ENCODE measurements at regions not wholly inside any gene's neighbourhood (a gene's known extent, or its start where the extent isn't known, plus 50 kb on each side); places are given as distances from the start of the nearest gene placed in this dataset.

DNA sequence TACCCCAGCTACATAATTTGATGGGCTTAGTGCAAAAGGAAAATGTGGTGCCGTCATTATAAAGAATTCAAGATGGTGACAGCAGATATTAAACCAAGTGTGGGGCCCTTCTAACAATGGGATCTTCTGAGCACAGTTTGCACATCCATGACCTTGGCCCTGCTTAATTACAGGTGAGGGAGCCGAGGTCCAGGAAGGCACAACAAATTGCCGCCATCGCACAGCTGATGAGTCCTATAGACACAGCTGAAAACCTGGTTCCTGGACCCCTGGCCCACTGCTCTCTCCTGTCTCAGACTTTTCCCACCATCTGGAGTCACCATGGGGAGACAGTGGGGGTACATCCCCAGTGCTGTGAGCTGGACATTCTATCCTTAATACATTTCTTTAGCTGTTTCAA is 95.8 kb upstream of the MAP4K3 start:
- H3K9me3 ChIP-seq (ENCODE audit: control insufficient read depth, insufficient read depth, low read length): no peaks in the 10 kb centered on the region
- Mint-ChIP-seq H3K9me3 (no peaks in the 10 kb centered on the region), H3K27me3 (ENCODE audit: low read depth in 2 of 2) (peaks cover 0 to 7% of the 10 kb centered on the region in 2 donors), H3K36me3 (no peaks in the 10 kb centered on the region), H3K4me1 (no peaks in the 10 kb centered on the region), H3K27ac (no peak overlapping the region), H3K4me3 (no peak overlapping the region)
- no peaks in the 10 kb centered on the region for H3K36me3 ChIP-seq (ENCODE audit: control insufficient read depth, insufficient read depth, low read length)
- intact Hi-C loops (cut with micrococcal nuclease): no loop called here
- DNase-seq (no peak), ATAC-seq (no peak)
- H3K27me3 ChIP-seq (ENCODE audit: control insufficient read depth, insufficient read depth, low read length): no peaks in the 10 kb centered on the region
- 93% methylated on average over 4 of the region's 4 CpGs for WGBS (ENCODE audit: insufficient coverage)
- H3K4me3 ChIP-seq (ENCODE audit: low read length): no peak overlapping the region
- H3K4me1 ChIP-seq (ENCODE audit: control insufficient read depth, insufficient read depth, low read length): no peaks in the 10 kb centered on the region
- TF ChIP-seq, protein P1, sequence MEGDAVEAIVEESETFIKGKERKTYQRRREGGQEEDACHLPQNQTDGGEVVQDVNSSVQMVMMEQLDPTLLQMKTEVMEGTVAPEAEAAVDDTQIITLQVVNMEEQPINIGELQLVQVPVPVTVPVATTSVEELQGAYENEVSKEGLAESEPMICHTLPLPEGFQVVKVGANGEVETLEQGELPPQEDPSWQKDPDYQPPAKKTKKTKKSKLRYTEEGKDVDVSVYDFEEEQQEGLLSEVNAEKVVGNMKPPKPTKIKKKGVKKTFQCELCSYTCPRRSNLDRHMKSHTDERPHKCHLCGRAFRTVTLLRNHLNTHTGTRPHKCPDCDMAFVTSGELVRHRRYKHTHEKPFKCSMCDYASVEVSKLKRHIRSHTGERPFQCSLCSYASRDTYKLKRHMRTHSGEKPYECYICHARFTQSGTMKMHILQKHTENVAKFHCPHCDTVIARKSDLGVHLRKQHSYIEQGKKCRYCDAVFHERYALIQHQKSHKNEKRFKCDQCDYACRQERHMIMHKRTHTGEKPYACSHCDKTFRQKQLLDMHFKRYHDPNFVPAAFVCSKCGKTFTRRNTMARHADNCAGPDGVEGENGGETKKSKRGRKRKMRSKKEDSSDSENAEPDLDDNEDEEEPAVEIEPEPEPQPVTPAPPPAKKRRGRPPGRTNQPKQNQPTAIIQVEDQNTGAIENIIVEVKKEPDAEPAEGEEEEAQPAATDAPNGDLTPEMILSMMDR (IDR thresholded peaks at IDR 0.05): no peak
- H3K27ac ChIP-seq (ENCODE audit: low read length): no peak overlapping the region

GRCh38 chr2:39534095-39534711 is 97.1 kb upstream of the MAP4K3 start:
- Mint-ChIP-seq H3K27ac (no peak overlapping the region), H3K4me1 (no peaks in the 10 kb centered on the region), H3K4me3 (no peak overlapping the region), H3K27me3 (ENCODE audit: low read depth in 2 of 2) (peaks cover 0 to 7% of the 10 kb centered on the region in 2 donors), H3K36me3 (no peaks in the 10 kb centered on the region), H3K9me3 (no peaks in the 10 kb centered on the region)
- ATAC-seq (no peak), DNase-seq (no peak)
- WGBS (ENCODE audit: insufficient coverage): 92% methylated on average over 4 of the region's 4 CpGs
- H3K36me3 ChIP-seq (ENCODE audit: control insufficient read depth, insufficient read depth, low read length): no peaks in the 10 kb centered on the region
- H3K27ac ChIP-seq (ENCODE audit: low read length): no peak overlapping the region
- H3K4me1 ChIP-seq (ENCODE audit: control insufficient read depth, insufficient read depth, low read length): no peaks in the 10 kb centered on the region
- H3K27me3 ChIP-seq (ENCODE audit: control insufficient read depth, insufficient read depth, low read length): no peaks in the 10 kb centered on the region
- H3K4me3 ChIP-seq (ENCODE audit: low read length): no peak overlapping the region
- intact Hi-C loops (cut with micrococcal nuclease): no loop called here
- TF ChIP-seq, protein P1 (IDR thresholded peaks at IDR 0.05): no peak
- H3K9me3 ChIP-seq (ENCODE audit: control insufficient read depth, insufficient read depth, low read length): no peaks in the 10 kb centered on the region

GRCh38 chr2:39535636-39536185 is 98.6 kb upstream of the MAP4K3 start:
- Histone ChIP-seq H3K27me3 (ENCODE audit: control insufficient read depth, insufficient read depth, low read length) (no peaks in the 10 kb centered on the region), H3K4me1 (ENCODE audit: control insufficient read depth, insufficient read depth, low read length) (no peaks in the 10 kb centered on the region), H3K27ac (ENCODE audit: low read length) (no peak overlapping the region), H3K9me3 (ENCODE audit: control insufficient read depth, insufficient read depth, low read length) (no peaks in the 10 kb centered on the region), H3K36me3 (ENCODE audit: control insufficient read depth, insufficient read depth, low read length) (no peaks in the 10 kb centered on the region), H3K4me3 (ENCODE audit: low read length) (no peak overlapping the region)
- Mint-ChIP-seq H3K4me1 (no peaks in the 10 kb centered on the region), H3K36me3 (no peaks in the 10 kb centered on the region), H3K4me3 (no peak overlapping the region), H3K9me3 (no peaks in the 10 kb centered on the region), H3K27ac (no peak overlapping the region), H3K27me3 (ENCODE audit: low read depth in 2 of 2) (peaks cover 0 to 7% of the 10 kb centered on the region in 2 donors)
- TF ChIP-seq, protein P1 (IDR thresholded peaks at IDR 0.05): no peak
- DNase-seq (no peak), ATAC-seq (no peak)
- WGBS (ENCODE audit: insufficient coverage): 84% methylated on average over 6 of the region's 7 CpGs
- intact Hi-C loops (cut with micrococcal nuclease): no loop called here

GRCh38 chr2:39537150-39537549 is 100.1 kb upstream of the MAP4K3 start:
- intact Hi-C loops (cut with micrococcal nuclease): no loop called here
- DNase-seq (no peak), ATAC-seq (no peak)
- H3K4me3 Mint-ChIP-seq: no peak overlapping the region
- H3K4me1 Mint-ChIP-seq: no peaks in the 10 kb centered on the region
- no peak overlapping the region for H3K27ac ChIP-seq (ENCODE audit: low read length)
- H3K27me3 ChIP-seq (ENCODE audit: control insufficient read depth, insufficient read depth, low read length): no peaks in the 10 kb centered on the region
- no peaks in the 10 kb centered on the region for H3K9me3 ChIP-seq (ENCODE audit: control insufficient read depth, insufficient read depth, low read length)
- no peaks in the 10 kb centered on the region for H3K36me3 ChIP-seq (ENCODE audit: control insufficient read depth, insufficient read depth, low read length)
- H3K36me3 Mint-ChIP-seq: no peaks in the 10 kb centered on the region
- WGBS (ENCODE audit: insufficient coverage): 77% methylated on average over 2 of the region's 3 CpGs
- no peak overlapping the region for H3K4me3 ChIP-seq (ENCODE audit: low read length)
- no peaks in the 10 kb centered on the region for H3K4me1 ChIP-seq (ENCODE audit: control insufficient read depth, insufficient read depth, low read length)
- no peaks in the 10 kb centered on the region for H3K9me3 Mint-ChIP-seq
- H3K27me3 Mint-ChIP-seq (ENCODE audit: low read depth in 2 of 2): peaks cover 0 to 7% of the 10 kb centered on the region in 2 donors
- no peak overlapping the region for H3K27ac Mint-ChIP-seq
- TF ChIP-seq, protein P1 (IDR thresholded peaks at IDR 0.05): no peak

Data from natural killer cell (primary cell).